ENCODE measurements at regions not wholly inside any gene's neighbourhood (a gene's known extent, or its start where the extent isn't known, plus 50 kb on each side); places are given as distances from the start of the nearest gene placed in this dataset.
"Not testable (repeated sequence)": the region's sequence is repeated elsewhere in the genome, so short reads cannot be mapped to it uniquely, and the experiment has no call there.

GRCh38 chr9:106501210-106501609 is 361.8 kb upstream of the ZNF462 start:
- DNase-seq (ENCODE audit: low spot score): not testable (repeated sequence)

GRCh38 chr9:106502930-106503329 is 360.0 kb upstream of the ZNF462 start:
- DNase-seq (ENCODE audit: low spot score): no peak

GRCh38 chr9:106503759-106504158 is 359.2 kb upstream of the ZNF462 start:
- DNase-seq (ENCODE audit: low spot score): no peak

- no peak for DNase-seq (ENCODE audit: low spot score)
Measured at GRCh38 chr9:106526716-106527204, 336.2 kb upstream of the ZNF462 start.

- no peak for DNase-seq (ENCODE audit: low spot score)
Measured at GRCh38 chr9:106528158-106528557, 334.8 kb upstream of the ZNF462 start.

- DNase-seq (ENCODE audit: low spot score): no peak
Measured at GRCh38 chr9:106529616-106530015, 333.4 kb upstream of the ZNF462 start.

GRCh38 chr9:106531491-106531890 is 331.5 kb upstream of the ZNF462 start:
- no peak for DNase-seq (ENCODE audit: low spot score)

- no peak for DNase-seq (ENCODE audit: low spot score)
Measured at GRCh38 chr9:106532306-106533015, 330.5 kb upstream of the ZNF462 start.

GRCh38 chr9:106534800-106535199 is 328.2 kb upstream of the ZNF462 start:
- no peak for DNase-seq (ENCODE audit: low spot score)

- DNase-seq (ENCODE audit: low spot score): no peak
Measured at GRCh38 chr9:106535439-106535838, 327.5 kb upstream of the ZNF462 start.

- DNase-seq (ENCODE audit: low spot score): no peak
Measured at GRCh38 chr9:106557996-106558667, 304.8 kb upstream of the ZNF462 start.

- no peak for DNase-seq (ENCODE audit: low spot score)
Measured at GRCh38 chr9:106560540-106560939, 302.4 kb upstream of the ZNF462 start.

GRCh38 chr9:106575823-106576222 is 287.1 kb upstream of the ZNF462 start:
- DNase-seq (ENCODE audit: low spot score): no peak

GRCh38 chr9:106576232-106576760 is 286.7 kb upstream of the ZNF462 start:
- no peak for DNase-seq (ENCODE audit: low spot score)

GRCh38 chr9:106577121-106577520 is 285.8 kb upstream of the ZNF462 start:
- no peak for DNase-seq (ENCODE audit: low spot score)

- DNase-seq (ENCODE audit: low spot score): no peak
Measured at GRCh38 chr9:106580546-106580945, 282.4 kb upstream of the ZNF462 start.

GRCh38 chr9:106581973-106582372 is 281.0 kb upstream of the ZNF462 start:
- no peak for DNase-seq (ENCODE audit: low spot score)

- no peak for DNase-seq (ENCODE audit: low spot score)
Measured at GRCh38 chr9:106583751-106584150, 279.2 kb upstream of the ZNF462 start.

- no peak for DNase-seq (ENCODE audit: low spot score)
Measured at GRCh38 chr9:106587042-106587441, 275.9 kb upstream of the ZNF462 start.

GRCh38 chr9:106588626-106589025 is 274.3 kb upstream of the ZNF462 start:
- no peak for DNase-seq (ENCODE audit: low spot score)

- no peak for DNase-seq (ENCODE audit: low spot score)
Measured at GRCh38 chr9:106590759-106591505, 272.0 kb upstream of the ZNF462 start.

- DNase-seq (ENCODE audit: low spot score): no peak
Measured at GRCh38 chr9:106593201-106593600, 269.8 kb upstream of the ZNF462 start.

Measured in SK-N-DZ (cell line).